Lung microvascular endothelial cell (primary cell): ENCODE measurements at regions not wholly inside any gene's neighbourhood (a gene's known extent, or its start where the extent isn't known, plus 50 kb on each side); places are given as distances from the start of the nearest gene placed in this dataset.
A peak's percentile ranks its signal among the peaks of the same experiment; 100 is the strongest.
"Not testable (repeated sequence)": the region's sequence is repeated elsewhere in the genome, so short reads cannot be mapped to it uniquely, and the experiment has no call there.

Experiments
- DNase-seq, 2 donors: peaks; one replicate each; pipeline versions ENCODE4 v3.0.0 to v3.0.0-alpha.2; 2010; ENCODE audit warnings: low read depth in 2 of 2

GRCh38 chr18:49731860-49732311 is 81.4 kb downstream of the ACAA2 start:
- no peak for DNase-seq

GRCh38 chr18:49731421-49731841 is 81.9 kb downstream of the ACAA2 start:
- DNase-seq = no peak

GRCh38 chr18:49730951-49731391 is 82.4 kb downstream of the ACAA2 start:
- no peak for DNase-seq

GRCh38 chr18:49728542-49728941 is 84.8 kb downstream of the ACAA2 start:
- peak; percentile 57 to 59 for DNase-seq

- no peak for DNase-seq
Measured at GRCh38 chr18:49727816-49728215, 85.5 kb downstream of the ACAA2 start.

- no peak for DNase-seq
Measured at GRCh38 chr18:49726675-49726963, 86.7 kb downstream of the ACAA2 start.

GRCh38 chr18:49725809-49726674 is 87.3 kb downstream of the ACAA2 start:
- DNase-seq = peak in 1 of 2 donors; percentile 91

- peak; percentile 17 to 89 for DNase-seq
Measured at GRCh38 chr18:49723648-49724180, 89.6 kb downstream of the ACAA2 start.

- no peak for DNase-seq
Measured at GRCh38 chr18:49722477-49722876, 90.9 kb downstream of the ACAA2 start.

GRCh38 chr18:49721981-49722380 is 91.4 kb downstream of the ACAA2 start:
- no peak for DNase-seq

- DNase-seq = not testable (repeated sequence)
Measured at GRCh38 chr18:49720944-49721343, 92.4 kb downstream of the ACAA2 start.

- DNase-seq = no peak
Measured at GRCh38 chr18:49717617-49718016, 95.7 kb downstream of the ACAA2 start.

GRCh38 chr18:49716035-49716434 is 97.3 kb downstream of the ACAA2 start:
- DNase-seq = no peak

- DNase-seq = no peak
Measured at GRCh38 chr18:49709347-49709690, 104.0 kb downstream of the ACAA2 start.

- DNase-seq = no peak
Measured at GRCh38 chr18:49708662-49709346, 104.5 kb downstream of the ACAA2 start.

GRCh38 chr18:49707599-49707998 is 105.7 kb downstream of the ACAA2 start:
- DNase-seq = no peak

GRCh38 chr18:49704334-49704733 is 109.0 kb downstream of the ACAA2 start:
- DNase-seq = no peak

GRCh38 chr18:49701190-49701589 is 112.1 kb downstream of the ACAA2 start:
- peak in 1 of 2 donors; percentile 33 for DNase-seq

GRCh38 chr18:49699303-49699702 is 114.0 kb downstream of the ACAA2 start:
- no peak for DNase-seq

- no peak for DNase-seq
Measured at GRCh38 chr18:49698525-49699025, 114.8 kb downstream of the ACAA2 start.

- peak in 1 of 2 donors; percentile 21 for DNase-seq
Measured at GRCh38 chr18:49697757-49698524, 115.4 kb downstream of the ACAA2 start.

- DNase-seq = no peak
Measured at GRCh38 chr18:49697049-49697448, 116.3 kb downstream of the ACAA2 start.
